HepG2 (cell line): ENCODE measurements at regions not wholly inside any gene's neighbourhood (a gene's known extent, or its start where the extent isn't known, plus 50 kb on each side); places are given as distances from the start of the nearest gene placed in this dataset.

Source experiments
- AFF4 ChIP-seq: sonication (generic); formaldehyde crosslinking; IDR thresholded peaks from 2 replicates; pipeline ENCODE4 v1.4.0; 2020; ENCODE audit warnings: missing genetic modification reagents
- BCL6 ChIP-seq: IDR thresholded peaks from 2 replicates; pipeline ENCODE4 v1.6.1; 2016; ENCODE audit warnings: missing genetic modification reagents, missing compliant biosample characterization
- CBX2 ChIP-seq, 2 experiments: fragments of 200-600 bp in 1 of 2; sonication (generic); formaldehyde crosslinking in 1 of 2; IDR thresholded peaks; 2 replicates each; pipeline versions ENCODE4 v1.7.0 to v1.8.1; 2018 to 2022; ENCODE audit warnings: low read depth in 2 of 2, low read length in 1 of 2, mild to moderate bottlenecking in 1 of 2, missing genetic modification reagents in 1 of 2
- ELF3 ChIP-seq: IDR thresholded peaks from 2 replicates; pipeline ENCODE4 v1.6.1; 2016; ENCODE audit warnings: missing genetic modification reagents, missing compliant biosample characterization
- FOXA1 ChIP-seq, 2 experiments: fragments of 450-650 bp in 1 of 2; sonication (generic) in 1 of 2; formaldehyde crosslinking in 1 of 2; IDR thresholded peaks; 2 replicates each; pipeline versions ENCODE4 v1.4.0 to v1.6.1; 2016 to 2020; ENCODE audit warnings: missing genetic modification reagents in 1 of 2
- FOXA3 ChIP-seq: IDR thresholded peaks from 2 replicates; pipeline ENCODE4 v1.6.1; 2016; ENCODE audit warnings: missing genetic modification reagents, missing compliant biosample characterization
- GABPA ChIP-seq, 2 experiments: IDR thresholded peaks; 2 replicates each; pipeline ENCODE4 v1.6.1; 2011 to 2016; ENCODE audit warnings: low read depth in 2 of 2, low read length in 1 of 2, missing biosample characterization in 1 of 2, missing genetic modification characterization in 1 of 2
- MAFK ChIP-seq, 2 experiments: IDR thresholded peaks in 1 of 2; conservative IDR thresholded peaks in 1 of 2; 2 replicates each; pipeline ENCODE4 v1.6.1; 2011; ENCODE audit warnings: improper control_type of control experiment in 2 of 2, low read length in 2 of 2
- RARA ChIP-seq: IDR thresholded peaks from 2 replicates; pipeline ENCODE4 v1.6.1; 2016; ENCODE audit warnings: missing genetic modification reagents, missing compliant biosample characterization
- SOX13 ChIP-seq, 3 experiments: fragments of 450-650 bp in 1 of 3; sonication (generic) in 1 of 3; formaldehyde crosslinking in 1 of 3; IDR thresholded peaks in 2 of 3; conservative IDR thresholded peaks in 1 of 3; 2 replicates each; pipeline versions ENCODE4 v1.5.0 to v1.6.1; 2016 to 2020; ENCODE audit warnings: antibody characterized with exemption in 1 of 3, mild to moderate bottlenecking in 1 of 3, missing compliant biosample characterization in 1 of 3, missing genetic modification reagents in 1 of 3, moderate library complexity in 1 of 3
- SOX5 ChIP-seq: IDR thresholded peaks from 2 replicates; pipeline ENCODE4 v1.6.1; 2016; ENCODE audit warnings: borderline replicate concordance
- SRF ChIP-seq: IDR thresholded peaks from 2 replicates; pipeline ENCODE4 v1.6.1; 2011; ENCODE audit warnings: mild to moderate bottlenecking, low read depth, low read length, moderate library complexity
- TEAD3 ChIP-seq: optimal IDR thresholded peaks from 2 replicates; pipeline ENCODE3; 2016; ENCODE audit warnings: borderline replicate concordance
- THAP11 ChIP-seq: IDR thresholded peaks from 2 replicates; pipeline ENCODE4 v1.6.1; 2016; ENCODE audit warnings: missing biosample characterization, missing genetic modification reagents
- ZBTB49 ChIP-seq: sonication (generic); formaldehyde crosslinking; IDR thresholded peaks from 2 replicates; pipeline ENCODE4 v1.4.0; 2020; ENCODE audit warnings: missing genetic modification reagents, borderline replicate concordance
- TF ChIP-seq, protein P1 (sequence below): sonication (generic); formaldehyde crosslinking; IDR thresholded peaks from 2 replicates; pipeline ENCODE4 v1.5.0; 2020; ENCODE audit warnings: missing genetic modification reagents
- TF ChIP-seq, protein P2 (sequence below): IDR thresholded peaks from 2 replicates; pipeline ENCODE4 v1.4.0; 2020; ENCODE audit warnings: mild to moderate bottlenecking, missing genetic modification reagents

- TF ChIP-seq, protein P1, sequence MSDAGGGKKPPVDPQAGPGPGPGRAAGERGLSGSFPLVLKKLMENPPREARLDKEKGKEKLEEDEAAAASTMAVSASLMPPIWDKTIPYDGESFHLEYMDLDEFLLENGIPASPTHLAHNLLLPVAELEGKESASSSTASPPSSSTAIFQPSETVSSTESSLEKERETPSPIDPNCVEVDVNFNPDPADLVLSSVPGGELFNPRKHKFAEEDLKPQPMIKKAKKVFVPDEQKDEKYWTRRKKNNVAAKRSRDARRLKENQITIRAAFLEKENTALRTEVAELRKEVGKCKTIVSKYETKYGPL (CRISPR knock-in tag), result no peak
- TF ChIP-seq AFF4 (CRISPR knock-in tag) (no peak), FOXA3 (CRISPR knock-in tag) (peak; percentile 87), SRF (no peak), THAP11 (CRISPR knock-in tag) (0 out of 2 replicates have a peak, but pooled peaks have one; percentile 28), ZBTB49 (no peak), TEAD3 (CRISPR knock-in tag) (peak; percentile 72), ELF3 (peak; percentile 93), BCL6 (CRISPR knock-in tag) (peak; percentile 38; the same call in 1 of the 2 replicates), FOXA1 (IDR thresholded peaks at IDR 0.05) (no peak), FOXA1 (CRISPR knock-in tag; IDR thresholded peaks at IDR 0.05) (peak; percentile 78), SOX13 (IDR thresholded peaks at IDR 0.05) (no peak), SOX13 (CRISPR knock-in tag; conservative IDR thresholded peaks at IDR 0.05 in 1 of 2, IDR thresholded peaks at IDR 0.05 in 1 of 2) (peak in 1 of 2 experiments; percentile 48; a peak in 1 of 4 replicates), GABPA (IDR thresholded peaks at IDR 0.05; ENCODE audit: low read depth, low read length) (no peak), GABPA (CRISPR knock-in tag; IDR thresholded peaks at IDR 0.05; ENCODE audit: low read depth) (peak; percentile 47; the same call in 1 of the 2 replicates), MAFK (conservative IDR thresholded peaks at IDR 0.05 in 1 of 2, IDR thresholded peaks at IDR 0.05 in 1 of 2; ENCODE audit: low read length in 2 of 2) (peak; percentile 65 to 77), RARA (0 out of 2 replicates have a peak, but pooled peaks have one; percentile 19), CBX2 (IDR thresholded peaks at IDR 0.05; ENCODE audit: low read depth, low read length) (no peak), CBX2 (CRISPR knock-in tag; IDR thresholded peaks at IDR 0.05; ENCODE audit: low read depth) (no peak), SOX5 (CRISPR knock-in tag) (peak; percentile 50; the same call in 1 of the 2 replicates)
- TF ChIP-seq, protein P2, sequence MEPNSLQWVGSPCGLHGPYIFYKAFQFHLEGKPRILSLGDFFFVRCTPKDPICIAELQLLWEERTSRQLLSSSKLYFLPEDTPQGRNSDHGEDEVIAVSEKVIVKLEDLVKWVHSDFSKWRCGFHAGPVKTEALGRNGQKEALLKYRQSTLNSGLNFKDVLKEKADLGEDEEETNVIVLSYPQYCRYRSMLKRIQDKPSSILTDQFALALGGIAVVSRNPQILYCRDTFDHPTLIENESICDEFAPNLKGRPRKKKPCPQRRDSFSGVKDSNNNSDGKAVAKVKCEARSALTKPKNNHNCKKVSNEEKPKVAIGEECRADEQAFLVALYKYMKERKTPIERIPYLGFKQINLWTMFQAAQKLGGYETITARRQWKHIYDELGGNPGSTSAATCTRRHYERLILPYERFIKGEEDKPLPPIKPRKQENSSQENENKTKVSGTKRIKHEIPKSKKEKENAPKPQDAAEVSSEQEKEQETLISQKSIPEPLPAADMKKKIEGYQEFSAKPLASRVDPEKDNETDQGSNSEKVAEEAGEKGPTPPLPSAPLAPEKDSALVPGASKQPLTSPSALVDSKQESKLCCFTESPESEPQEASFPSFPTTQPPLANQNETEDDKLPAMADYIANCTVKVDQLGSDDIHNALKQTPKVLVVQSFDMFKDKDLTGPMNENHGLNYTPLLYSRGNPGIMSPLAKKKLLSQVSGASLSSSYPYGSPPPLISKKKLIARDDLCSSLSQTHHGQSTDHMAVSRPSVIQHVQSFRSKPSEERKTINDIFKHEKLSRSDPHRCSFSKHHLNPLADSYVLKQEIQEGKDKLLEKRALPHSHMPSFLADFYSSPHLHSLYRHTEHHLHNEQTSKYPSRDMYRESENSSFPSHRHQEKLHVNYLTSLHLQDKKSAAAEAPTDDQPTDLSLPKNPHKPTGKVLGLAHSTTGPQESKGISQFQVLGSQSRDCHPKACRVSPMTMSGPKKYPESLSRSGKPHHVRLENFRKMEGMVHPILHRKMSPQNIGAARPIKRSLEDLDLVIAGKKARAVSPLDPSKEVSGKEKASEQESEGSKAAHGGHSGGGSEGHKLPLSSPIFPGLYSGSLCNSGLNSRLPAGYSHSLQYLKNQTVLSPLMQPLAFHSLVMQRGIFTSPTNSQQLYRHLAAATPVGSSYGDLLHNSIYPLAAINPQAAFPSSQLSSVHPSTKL (CRISPR knock-in tag), result peak; percentile 79
Observed at GRCh38 chr10:86601956-86602602, 52.3 kb upstream of the OPN4 start (continued).
